ENCODE measurements at regions not wholly inside any gene's neighbourhood (a gene's known extent, or its start where the extent isn't known, plus 50 kb on each side); places are given as distances from the start of the nearest gene placed in this dataset.

DNA sequence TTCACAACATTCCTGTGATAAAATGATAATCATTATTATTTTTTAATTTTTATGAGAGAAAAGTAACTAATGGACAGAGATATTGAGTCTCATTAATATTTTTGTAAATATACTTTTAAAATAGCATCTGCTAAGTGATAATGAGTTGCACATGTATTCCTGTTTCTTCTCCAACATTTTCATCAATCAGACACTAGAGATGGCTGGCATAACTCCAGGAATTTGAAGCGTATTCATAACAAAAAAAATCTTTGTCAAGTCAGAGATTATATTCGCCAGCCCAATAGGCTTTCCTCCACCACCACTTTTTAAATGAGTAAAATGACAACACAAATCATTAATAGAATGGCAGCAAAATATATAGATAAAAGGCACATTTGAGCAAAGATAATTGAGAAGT is 524.0 kb upstream of the KCND2 start:
- Mint-ChIP-seq H3K4me1 (ENCODE audit: unreplicated experiment) (no peaks in the 10 kb centered on the region), H3K27me3 (ENCODE audit: unreplicated experiment) (no peaks in the 10 kb centered on the region), H3K4me3 (ENCODE audit: unreplicated experiment) (no peak overlapping the region), H3K27ac (ENCODE audit: unreplicated experiment) (no peak overlapping the region), H3K36me3 (ENCODE audit: low read depth, unreplicated experiment) (no peaks in the 10 kb centered on the region), H3K9me3 (ENCODE audit: unreplicated experiment) (no peaks in the 10 kb centered on the region)
- TF ChIP-seq, protein P1, sequence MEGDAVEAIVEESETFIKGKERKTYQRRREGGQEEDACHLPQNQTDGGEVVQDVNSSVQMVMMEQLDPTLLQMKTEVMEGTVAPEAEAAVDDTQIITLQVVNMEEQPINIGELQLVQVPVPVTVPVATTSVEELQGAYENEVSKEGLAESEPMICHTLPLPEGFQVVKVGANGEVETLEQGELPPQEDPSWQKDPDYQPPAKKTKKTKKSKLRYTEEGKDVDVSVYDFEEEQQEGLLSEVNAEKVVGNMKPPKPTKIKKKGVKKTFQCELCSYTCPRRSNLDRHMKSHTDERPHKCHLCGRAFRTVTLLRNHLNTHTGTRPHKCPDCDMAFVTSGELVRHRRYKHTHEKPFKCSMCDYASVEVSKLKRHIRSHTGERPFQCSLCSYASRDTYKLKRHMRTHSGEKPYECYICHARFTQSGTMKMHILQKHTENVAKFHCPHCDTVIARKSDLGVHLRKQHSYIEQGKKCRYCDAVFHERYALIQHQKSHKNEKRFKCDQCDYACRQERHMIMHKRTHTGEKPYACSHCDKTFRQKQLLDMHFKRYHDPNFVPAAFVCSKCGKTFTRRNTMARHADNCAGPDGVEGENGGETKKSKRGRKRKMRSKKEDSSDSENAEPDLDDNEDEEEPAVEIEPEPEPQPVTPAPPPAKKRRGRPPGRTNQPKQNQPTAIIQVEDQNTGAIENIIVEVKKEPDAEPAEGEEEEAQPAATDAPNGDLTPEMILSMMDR (IDR thresholded peaks at IDR 0.05; ENCODE audit: unreplicated experiment): no peak
- DNase-seq (ENCODE audit: low spot score): no peak

DNA sequence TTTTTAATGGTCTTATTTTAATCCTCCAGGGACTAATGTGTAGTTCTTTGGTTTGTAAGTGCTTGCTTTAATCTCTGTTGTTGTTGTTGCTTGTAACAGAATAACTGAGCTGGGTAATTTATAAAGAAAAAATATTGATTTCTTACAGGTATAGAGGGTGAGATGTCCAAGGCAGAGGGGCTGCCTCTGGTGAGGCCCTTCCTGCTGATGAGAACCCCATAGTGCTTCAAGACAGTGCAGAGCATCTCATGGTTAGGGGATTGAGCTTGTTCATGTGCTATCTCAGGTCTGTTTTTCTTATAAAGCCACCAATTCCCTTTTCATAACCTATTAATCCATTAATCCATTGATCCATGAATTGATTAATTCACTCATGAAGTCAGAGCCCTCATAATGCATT is 516.3 kb upstream of the KCND2 start:
- no peak overlapping the region for H3K27ac Mint-ChIP-seq (ENCODE audit: unreplicated experiment)
- H3K4me1 Mint-ChIP-seq (ENCODE audit: unreplicated experiment): no peaks in the 10 kb centered on the region
- TF ChIP-seq, protein P1 (IDR thresholded peaks at IDR 0.05; ENCODE audit: unreplicated experiment): no peak
- no peak overlapping the region for H3K4me3 Mint-ChIP-seq (ENCODE audit: unreplicated experiment)
- no peak for DNase-seq (ENCODE audit: low spot score)
- H3K9me3 Mint-ChIP-seq (ENCODE audit: unreplicated experiment): no peaks in the 10 kb centered on the region
- no peaks in the 10 kb centered on the region for H3K36me3 Mint-ChIP-seq (ENCODE audit: low read depth, unreplicated experiment)
- peaks cover 3% of the 10 kb centered on the region for H3K27me3 Mint-ChIP-seq (ENCODE audit: unreplicated experiment)

DNA sequence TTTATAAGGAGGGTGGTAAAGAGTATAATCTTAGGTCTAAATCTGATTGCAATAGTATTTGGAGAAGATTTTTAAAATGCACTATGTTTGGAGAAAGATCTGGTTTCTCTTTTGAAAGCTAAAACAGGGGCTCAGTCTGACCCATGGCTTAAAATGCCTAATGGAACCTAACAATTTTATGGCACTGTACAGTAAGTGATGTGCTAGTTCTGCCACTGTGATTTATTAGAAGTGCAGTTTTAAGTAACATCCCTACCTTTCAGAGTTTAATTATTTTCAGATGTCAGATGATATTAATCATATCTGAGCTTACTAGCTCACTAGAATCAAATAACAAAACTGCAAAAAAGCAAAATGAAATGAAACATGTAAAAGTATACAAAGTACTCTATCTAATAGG is 514.7 kb upstream of the KCND2 start:
- H3K4me3 Mint-ChIP-seq (ENCODE audit: unreplicated experiment): no peak overlapping the region
- H3K27me3 Mint-ChIP-seq (ENCODE audit: unreplicated experiment): peaks cover 3% of the 10 kb centered on the region
- H3K4me1 Mint-ChIP-seq (ENCODE audit: unreplicated experiment): no peaks in the 10 kb centered on the region
- TF ChIP-seq, protein P1 (IDR thresholded peaks at IDR 0.05; ENCODE audit: unreplicated experiment): no peak
- no peak overlapping the region for H3K27ac Mint-ChIP-seq (ENCODE audit: unreplicated experiment)
- H3K9me3 Mint-ChIP-seq (ENCODE audit: unreplicated experiment): no peaks in the 10 kb centered on the region
- DNase-seq (ENCODE audit: low spot score): no peak
- H3K36me3 Mint-ChIP-seq (ENCODE audit: low read depth, unreplicated experiment): no peaks in the 10 kb centered on the region

DNA sequence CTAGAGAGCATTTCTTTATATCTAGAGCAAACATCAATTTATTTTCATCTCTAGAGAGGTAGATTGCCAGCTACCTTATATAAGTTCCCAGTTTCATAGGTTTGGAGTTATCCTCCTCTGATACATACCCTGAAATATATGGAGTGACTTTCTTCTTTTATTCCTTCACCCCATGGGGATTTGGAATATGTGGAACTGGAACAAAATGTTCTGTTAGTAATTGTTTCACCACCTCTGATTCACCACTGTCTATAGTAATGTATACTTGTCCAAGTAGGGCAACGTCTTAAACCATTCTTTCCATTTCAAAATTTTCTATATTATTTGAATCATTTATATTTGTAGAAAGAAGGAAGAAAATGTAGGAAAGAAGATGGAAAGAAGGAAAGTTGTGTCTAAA is 511.2 kb upstream of the KCND2 start:
- Mint-ChIP-seq H3K4me3 (ENCODE audit: unreplicated experiment) (no peak overlapping the region), H3K27me3 (ENCODE audit: unreplicated experiment) (peaks cover 3% of the 10 kb centered on the region), H3K4me1 (ENCODE audit: unreplicated experiment) (no peaks in the 10 kb centered on the region), H3K27ac (ENCODE audit: unreplicated experiment) (no peak overlapping the region), H3K9me3 (ENCODE audit: unreplicated experiment) (no peaks in the 10 kb centered on the region), H3K36me3 (ENCODE audit: low read depth, unreplicated experiment) (no peaks in the 10 kb centered on the region)
- no peak for DNase-seq (ENCODE audit: low spot score)
- TF ChIP-seq, protein P1 (IDR thresholded peaks at IDR 0.05; ENCODE audit: unreplicated experiment): no peak

DNA sequence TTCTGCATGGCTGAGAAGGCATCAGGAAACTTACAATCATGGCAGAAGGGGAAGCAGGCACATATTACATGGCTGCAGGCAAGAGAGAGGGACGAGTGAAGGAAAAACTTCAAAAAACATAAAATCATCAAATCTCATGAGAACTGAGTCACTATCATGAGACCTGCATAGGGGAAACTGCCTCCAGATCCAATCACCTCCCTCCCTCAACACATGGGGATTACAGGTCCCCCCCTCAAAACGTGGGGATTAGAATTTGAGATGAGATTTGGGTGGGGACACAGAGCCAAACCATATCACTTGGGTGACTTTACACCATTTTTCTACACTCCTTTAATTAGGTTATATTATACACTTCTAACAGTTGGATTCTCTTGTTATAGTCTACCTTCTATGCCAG is 490.7 kb upstream of the KCND2 start:
- H3K9me3 Mint-ChIP-seq (ENCODE audit: unreplicated experiment): no peaks in the 10 kb centered on the region
- TF ChIP-seq, protein P1 (IDR thresholded peaks at IDR 0.05; ENCODE audit: unreplicated experiment): no peak
- no peak for DNase-seq (ENCODE audit: low spot score)
- no peak overlapping the region for H3K27ac Mint-ChIP-seq (ENCODE audit: unreplicated experiment)
- no peaks in the 10 kb centered on the region for H3K4me1 Mint-ChIP-seq (ENCODE audit: unreplicated experiment)
- no peaks in the 10 kb centered on the region for H3K36me3 Mint-ChIP-seq (ENCODE audit: low read depth, unreplicated experiment)
- no peaks in the 10 kb centered on the region for H3K27me3 Mint-ChIP-seq (ENCODE audit: unreplicated experiment)
- H3K4me3 Mint-ChIP-seq (ENCODE audit: unreplicated experiment): no peak overlapping the region
